Gastrocnemius medialis (tissue), 4 donors: ENCODE measurements at regions not wholly inside any gene's neighbourhood (a gene's known extent, or its start where the extent isn't known, plus 50 kb on each side); places are given as distances from the start of the nearest gene placed in this dataset.

Source experiments
- ATAC-seq, 2 donors: fragments of 150-250 bp; one replicate each; pipeline ENCODE4 v1.9.1; 2016
- DNase-seq, 2 donors: peaks; one replicate each; pipeline ENCODE4 v3.0.0-alpha.2; 2019
- H3K27ac ChIP-seq, 4 donors: fragments of 200-600 bp; sonication (generic); 1 replicate in 1 of 4; 2 replicates in 3 of 4; pipeline ENCODE4 v1.5.1; 2016 to 2018; ENCODE audit warnings: mild to moderate bottlenecking in 2 of 4, moderate library complexity in 1 of 4
- H3K27me3 ChIP-seq, 3 donors: fragments of 200-600 bp; sonication (generic) in 2 of 3; 1 replicate in 1 of 3; 2 replicates in 2 of 3; pipeline versions ENCODE4 v1.5.1 to v1.6.0; 2016 to 2019; ENCODE audit warnings: mild to moderate bottlenecking in 1 of 3, moderate library complexity in 1 of 3
- H3K36me3 ChIP-seq, 2 donors: fragments of 200-600 bp; sonication (generic) in 1 of 2; one replicate each; pipeline ENCODE4 v1.5.1; 2017 to 2018
- H3K4me1 ChIP-seq, 2 donors: fragments of 200-600 bp; sonication (generic) in 1 of 2; one replicate each; pipeline ENCODE4 v1.5.1; 2016 to 2017; ENCODE audit warnings: mild to moderate bottlenecking in 2 of 2
- H3K4me3 ChIP-seq, 4 donors: fragments of 200-600 bp; sonication (generic) in 3 of 4; 1 replicate in 1 of 4; 2 replicates in 3 of 4; pipeline ENCODE4 v1.5.1; 2016 to 2019; ENCODE audit warnings: mild to moderate bottlenecking in 2 of 4
- H3K9me3 ChIP-seq, 3 donors: fragments of 200-600 bp; sonication (generic) in 2 of 3; 1 replicate in 1 of 3; 2 replicates in 2 of 3; pipeline ENCODE4 v1.5.1; 2016 to 2019
- POLR2A ChIP-seq, 2 donors: fragments of 450-650 bp; IDR thresholded peaks; one replicate each; pipeline ENCODE4 v1.6.1; 2017; ENCODE audit warnings: antibody characterized with exemption in 2 of 2, mild to moderate bottlenecking in 2 of 2, moderate library complexity in 2 of 2
- in situ Hi-C, 4 donors: fragments of 200-750 bp; cut with MboI; loops; one replicate each; pipeline versions ENCODE4 v1.15.0 to v1.8.0; 2017; ENCODE audit warnings: low sequenced_read_pairs in 4 of 4
- intact Hi-C: fragments of 100-400 bp; cut with DNase I; formaldehyde crosslinking; loops from one replicate; pipeline ENCODE4 v1.15.1; 2023; ENCODE audit warnings: low total_unique reads
- TF ChIP-seq, protein P1 (sequence below), 5 experiments: fragments of 450-650 bp in 3 of 5; fragments of 200-600 bp in 2 of 5; sonication (generic) in 2 of 5; IDR thresholded peaks in 4 of 5; conservative IDR thresholded peaks in 1 of 5; 1 replicate in 4 of 5; 2 replicates in 1 of 5; pipeline ENCODE4 v1.5.1; 2016 to 2019; ENCODE audit warnings: antibody characterized with exemption in 5 of 5, mild to moderate bottlenecking in 3 of 5, moderate library complexity in 3 of 5

DNA sequence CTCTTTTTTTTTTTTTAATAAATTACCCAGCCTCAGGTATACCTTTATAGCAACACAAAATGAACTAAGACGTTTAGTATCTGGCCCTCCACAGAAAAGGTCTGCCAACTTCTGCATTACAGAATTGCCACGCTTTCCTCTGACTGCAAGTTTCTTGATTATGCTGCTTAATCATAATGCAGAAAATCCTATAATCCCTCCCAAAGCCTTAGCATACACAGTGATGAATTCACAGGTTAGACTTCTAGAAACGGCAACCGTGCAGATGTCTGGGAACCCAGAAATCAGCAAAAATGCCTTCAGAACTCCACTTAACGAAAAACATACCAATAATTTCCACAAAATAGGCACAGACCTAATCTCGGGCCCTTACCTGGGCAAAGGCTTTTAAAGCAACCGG, 144.7 kb upstream of the FRMD4B start:
- TF ChIP-seq POLR2A (IDR thresholded peaks at IDR 0.05), result no peak
- TF ChIP-seq, protein P1, sequence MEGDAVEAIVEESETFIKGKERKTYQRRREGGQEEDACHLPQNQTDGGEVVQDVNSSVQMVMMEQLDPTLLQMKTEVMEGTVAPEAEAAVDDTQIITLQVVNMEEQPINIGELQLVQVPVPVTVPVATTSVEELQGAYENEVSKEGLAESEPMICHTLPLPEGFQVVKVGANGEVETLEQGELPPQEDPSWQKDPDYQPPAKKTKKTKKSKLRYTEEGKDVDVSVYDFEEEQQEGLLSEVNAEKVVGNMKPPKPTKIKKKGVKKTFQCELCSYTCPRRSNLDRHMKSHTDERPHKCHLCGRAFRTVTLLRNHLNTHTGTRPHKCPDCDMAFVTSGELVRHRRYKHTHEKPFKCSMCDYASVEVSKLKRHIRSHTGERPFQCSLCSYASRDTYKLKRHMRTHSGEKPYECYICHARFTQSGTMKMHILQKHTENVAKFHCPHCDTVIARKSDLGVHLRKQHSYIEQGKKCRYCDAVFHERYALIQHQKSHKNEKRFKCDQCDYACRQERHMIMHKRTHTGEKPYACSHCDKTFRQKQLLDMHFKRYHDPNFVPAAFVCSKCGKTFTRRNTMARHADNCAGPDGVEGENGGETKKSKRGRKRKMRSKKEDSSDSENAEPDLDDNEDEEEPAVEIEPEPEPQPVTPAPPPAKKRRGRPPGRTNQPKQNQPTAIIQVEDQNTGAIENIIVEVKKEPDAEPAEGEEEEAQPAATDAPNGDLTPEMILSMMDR (IDR thresholded peaks at IDR 0.05 in 4 of 5, conservative IDR thresholded peaks at IDR 0.05 in 1 of 5), result no peak
- Histone ChIP-seq H3K9me3 (no peaks in the 10 kb centered on the region), H3K36me3 (no peaks in the 10 kb centered on the region), H3K27ac (no peak overlapping the region), H3K27me3 (no peaks in the 10 kb centered on the region), H3K4me1 (no peaks in the 10 kb centered on the region), H3K4me3 (no peak overlapping the region)
- ATAC-seq (no peak), DNase-seq (no peak)
- intact Hi-C loops, result no loop called here
- in situ Hi-C loops, result no loop called here

DNA sequence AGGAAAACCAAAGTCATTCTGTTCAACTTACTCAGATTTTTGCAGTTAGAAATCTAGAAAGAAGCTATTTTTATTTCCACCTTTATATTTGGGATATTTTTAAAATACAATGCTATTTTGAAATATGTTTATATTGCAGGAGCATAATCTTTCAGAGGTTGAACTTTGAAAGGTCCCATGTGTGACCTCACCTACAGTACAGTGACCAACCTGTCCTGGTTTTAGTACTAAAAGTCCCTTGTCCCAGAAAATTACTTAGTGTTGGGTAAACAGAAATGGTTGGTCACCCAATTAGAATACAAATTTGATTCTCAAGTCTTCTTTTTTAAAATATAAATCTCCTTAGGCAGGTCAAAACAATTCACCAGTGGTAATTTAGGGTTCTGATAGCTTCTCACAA, 141.6 kb upstream of the FRMD4B start:
- Histone ChIP-seq H3K9me3 (no peaks in the 10 kb centered on the region), H3K4me3 (no peak overlapping the region), H3K27me3 (no peaks in the 10 kb centered on the region), H3K27ac (no peak overlapping the region), H3K36me3 (no peaks in the 10 kb centered on the region), H3K4me1 (no peaks in the 10 kb centered on the region)
- intact Hi-C loops, result no loop called here
- ATAC-seq (no peak), DNase-seq (no peak)
- no peak for TF ChIP-seq POLR2A (IDR thresholded peaks at IDR 0.05)
- TF ChIP-seq, protein P1 (IDR thresholded peaks at IDR 0.05 in 4 of 5, conservative IDR thresholded peaks at IDR 0.05 in 1 of 5), result no peak
- in situ Hi-C loops, result no loop called here

GRCh38 chr3:69524816-69525215, 138.9 kb upstream of the FRMD4B start:
- Histone ChIP-seq H3K4me1 (no peaks in the 10 kb centered on the region), H3K4me3 (no peak overlapping the region), H3K27ac (no peak overlapping the region), H3K27me3 (no peaks in the 10 kb centered on the region), H3K36me3 (no peaks in the 10 kb centered on the region), H3K9me3 (no peaks in the 10 kb centered on the region)
- intact Hi-C loops (no loop called here), in situ Hi-C loops (no loop called here)
- DNase-seq (no peak), ATAC-seq (no peak)
- TF ChIP-seq, protein P1 (IDR thresholded peaks at IDR 0.05 in 4 of 5, conservative IDR thresholded peaks at IDR 0.05 in 1 of 5), result no peak
- no peak for TF ChIP-seq POLR2A (IDR thresholded peaks at IDR 0.05)

- intact Hi-C loops, result no loop called here
- Histone ChIP-seq H3K4me3 (no peak overlapping the region), H3K4me1 (no peaks in the 10 kb centered on the region), H3K36me3 (no peaks in the 10 kb centered on the region), H3K27me3 (no peaks in the 10 kb centered on the region), H3K9me3 (no peaks in the 10 kb centered on the region), H3K27ac (no peak overlapping the region)
- TF ChIP-seq, protein P1 (IDR thresholded peaks at IDR 0.05 in 4 of 5, conservative IDR thresholded peaks at IDR 0.05 in 1 of 5), result no peak
- in situ Hi-C loops, result no loop called here
- no peak for DNase-seq
- ATAC-seq, result no peak
These were observed 135.4 kb upstream of the FRMD4B start for GRCh38 chr3:69521286-69521685.

DNA sequence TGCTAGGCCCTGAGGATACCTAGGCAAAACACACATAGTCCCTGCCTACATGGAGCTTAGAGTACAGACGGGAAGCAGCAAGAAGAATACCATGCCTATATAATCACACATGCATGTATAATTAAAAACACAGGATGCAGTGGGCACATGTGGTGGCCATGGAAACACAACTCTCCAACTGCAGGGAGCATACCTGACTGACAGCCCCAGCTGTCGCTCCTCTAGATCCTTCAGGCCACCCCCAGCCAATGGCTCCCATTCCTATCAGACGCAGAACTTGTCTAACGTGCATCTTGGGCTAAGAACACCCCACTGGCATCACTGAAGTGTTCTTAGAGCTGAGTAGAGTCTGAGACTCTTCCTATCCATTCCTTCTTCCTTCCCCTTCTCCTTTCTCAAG, 125.5 kb upstream of the FRMD4B start:
- Histone ChIP-seq H3K27me3 (no peaks in the 10 kb centered on the region), H3K27ac (no peak overlapping the region), H3K4me3 (no peak overlapping the region), H3K4me1 (no peaks in the 10 kb centered on the region), H3K9me3 (no peaks in the 10 kb centered on the region), H3K36me3 (no peaks in the 10 kb centered on the region)
- in situ Hi-C loops, result no loop called here
- TF ChIP-seq, protein P1 (IDR thresholded peaks at IDR 0.05 in 4 of 5, conservative IDR thresholded peaks at IDR 0.05 in 1 of 5), result no peak
- TF ChIP-seq POLR2A (IDR thresholded peaks at IDR 0.05), result no peak
- intact Hi-C loops, result no loop called here
- DNase-seq (no peak), ATAC-seq (no peak)
